NCI-H526 (cell line): ENCODE measurements at regions not wholly inside any gene's neighbourhood (a gene's known extent, or its start where the extent isn't known, plus 50 kb on each side); places are given as distances from the start of the nearest gene placed in this dataset.

Source experiments
- DNase-seq, 2 experiments: peaks; one replicate each; lab custom pipeline; 2025; lab: John Stamatoyannopoulos, UW

- no peak for DNase-seq
These were observed 147.0 kb upstream of the THRB start for GRCh38 chr3:24641628-24642027.

- peak in 1 of 2 experiments; percentile 8 for DNase-seq
These were observed 150.4 kb upstream of the THRB start for GRCh38 chr3:24645047-24645446.

GRCh38 chr3:24646790-24647189 lies 152.1 kb upstream of the THRB start:
- DNase-seq, result no peak

- no peak for DNase-seq
These were observed 153.4 kb upstream of the THRB start for GRCh38 chr3:24648063-24648462.

- DNase-seq, result no peak
These were observed 156.2 kb upstream of the THRB start for GRCh38 chr3:24650839-24651238.

GRCh38 chr3:24657870-24658510 lies 163.3 kb upstream of the THRB start:
- no peak for DNase-seq

- no peak for DNase-seq
These were observed 166.5 kb upstream of the THRB start for GRCh38 chr3:24661175-24661584.

GRCh38 chr3:24662449-24663345 lies 168.0 kb upstream of the THRB start:
- DNase-seq, result no peak

GRCh38 chr3:24663406-24663805 lies 168.8 kb upstream of the THRB start:
- DNase-seq, result no peak

- no peak for DNase-seq
These were observed 173.4 kb upstream of the THRB start for GRCh38 chr3:24668039-24668438.

GRCh38 chr3:24670871-24671270 lies 176.2 kb upstream of the THRB start:
- DNase-seq, result no peak

GRCh38 chr3:24673596-24673995 lies 178.9 kb upstream of the THRB start:
- DNase-seq, result no peak

- DNase-seq, result no peak
These were observed 179.6 kb upstream of the THRB start for GRCh38 chr3:24674261-24674660.

GRCh38 chr3:24678021-24678420 lies 183.4 kb upstream of the THRB start:
- no peak for DNase-seq

GRCh38 chr3:24678421-24678865 lies 183.8 kb upstream of the THRB start:
- no peak for DNase-seq

- no peak for DNase-seq
These were observed 184.8 kb upstream of the THRB start for GRCh38 chr3:24679429-24679828.

GRCh38 chr3:24680214-24680967 lies 185.7 kb upstream of the THRB start:
- peak; percentile 3 to 68 for DNase-seq

GRCh38 chr3:24682141-24682547 lies 187.5 kb upstream of the THRB start:
- DNase-seq, result no peak

GRCh38 chr3:24683090-24683489 lies 188.4 kb upstream of the THRB start:
- no peak for DNase-seq

- peak in 1 of 2 experiments; percentile 41 for DNase-seq
These were observed 189.2 kb upstream of the THRB start for GRCh38 chr3:24683633-24684384.

- no peak for DNase-seq
These were observed 189.9 kb upstream of the THRB start for GRCh38 chr3:24684506-24685023.

GRCh38 chr3:24686808-24687207 lies 192.2 kb upstream of the THRB start:
- no peak for DNase-seq
